Naive thymus-derived CD4-positive, alpha-beta T cell (primary cell): ENCODE measurements at regions not wholly inside any gene's neighbourhood (a gene's known extent, or its start where the extent isn't known, plus 50 kb on each side); places are given as distances from the start of the nearest gene placed in this dataset.
"Not testable (repeated sequence)": the region's sequence is repeated elsewhere in the genome, so short reads cannot be mapped to it uniquely, and the experiment has no call there.

Experiments used
- ATAC-seq: fragments of 150-1000 bp; cut with Tn5 transposase; 2 replicates; pipeline ENCODE4 v1.10.0; 2021; ENCODE audit warnings: mild to moderate bottlenecking, moderate library complexity
- CTCF ChIA-PET: fragments of 350-600 bp; sonication (Branson Sonifier 250); formaldehyde crosslinking; loops from one replicate; lab custom pipeline; 2021; ENCODE audit warnings: antibody characterized with exemption; lab: Charles Lee
- POLR2A ChIA-PET: fragments of 350-600 bp; sonication (Branson Sonifier 250); formaldehyde crosslinking; loops from one replicate; lab custom pipeline; 2021; ENCODE audit warnings: antibody characterized with exemption, inconsistent platforms; lab: Charles Lee
- DNase-seq, 9 donors: peaks; one replicate each; pipeline versions ENCODE4 v3.0.0 to v3.0.0-alpha.2; 2020 to 2022; ENCODE audit warnings: mixed read lengths in 1 of 9
- H3K27ac ChIP-seq: one replicate; pipeline ENCODE4 v1.7.0; 2013; ENCODE audit warnings: mild to moderate bottlenecking, low read depth, low read length, moderate library complexity
- H3K27me3 ChIP-seq, 2 donors: one replicate each; pipeline ENCODE4 v1.7.0; 2013; ENCODE audit warnings: low read length in 2 of 2, mild to moderate bottlenecking in 2 of 2, moderate library complexity in 2 of 2; ENCODE audit not compliant: control insufficient read depth in 2 of 2, insufficient read depth in 2 of 2
- H3K36me3 ChIP-seq, 3 experiments: 1 replicate in 2 of 3; 2 replicates in 1 of 3; pipeline ENCODE4 v1.7.0; 2013; ENCODE audit warnings: low read length in 3 of 3, mild to moderate bottlenecking in 3 of 3, moderate library complexity in 1 of 3; ENCODE audit not compliant: insufficient read depth in 3 of 3, control insufficient read depth in 2 of 3
- H3K4me1 ChIP-seq, 2 donors: one replicate each; pipeline ENCODE4 v1.7.0; 2013; ENCODE audit warnings: low read length in 2 of 2, mild to moderate bottlenecking in 2 of 2, moderate library complexity in 1 of 2; ENCODE audit not compliant: control insufficient read depth in 2 of 2, insufficient read depth in 2 of 2
- H3K4me3 ChIP-seq: 2 replicates; pipeline ENCODE4 v1.7.0; 2013; ENCODE audit warnings: mild to moderate bottlenecking, low read length
- H3K9me3 ChIP-seq, 3 experiments: 1 replicate in 2 of 3; 2 replicates in 1 of 3; pipeline ENCODE4 v1.7.0; 2013; ENCODE audit warnings: low read length in 3 of 3; ENCODE audit not compliant: control insufficient read depth in 2 of 3
- H3K27ac Mint-ChIP-seq, 9 donors: one replicate each; pipeline ENCODE4 v1.8.0; 2020 to 2022; ENCODE audit warnings: mixed read lengths in 9 of 9, mild to moderate bottlenecking in 8 of 9, moderate library complexity in 5 of 9, inconsistent platforms in 2 of 9
- H3K27me3 Mint-ChIP-seq, 5 donors: one replicate each; pipeline ENCODE4 v1.8.0; 2021 to 2022; ENCODE audit warnings: mixed read lengths in 5 of 5, mild to moderate bottlenecking in 1 of 5
- H3K36me3 Mint-ChIP-seq, 5 donors: one replicate each; pipeline ENCODE4 v1.8.0; 2020 to 2022; ENCODE audit warnings: mixed read lengths in 5 of 5, mild to moderate bottlenecking in 3 of 5, inconsistent platforms in 1 of 5
- H3K4me1 Mint-ChIP-seq, 7 donors: one replicate each; pipeline ENCODE4 v1.8.0; 2020 to 2022; ENCODE audit warnings: mixed read lengths in 7 of 7, mild to moderate bottlenecking in 3 of 7, inconsistent platforms in 1 of 7
- H3K4me3 Mint-ChIP-seq, 10 donors: one replicate each; pipeline ENCODE4 v1.8.0; 2020 to 2022; ENCODE audit warnings: mild to moderate bottlenecking in 10 of 10, mixed read lengths in 10 of 10, moderate library complexity in 6 of 10, inconsistent platforms in 2 of 10
- H3K9me3 Mint-ChIP-seq, 11 donors: one replicate each; pipeline ENCODE4 v1.8.0; 2020 to 2022; ENCODE audit warnings: mixed read lengths in 11 of 11, mild to moderate bottlenecking in 4 of 11, inconsistent platforms in 1 of 11, moderate library complexity in 1 of 11
- intact Hi-C, 2 donors: fragments of 100-400 bp; cut with micrococcal nuclease; formaldehyde crosslinking; loops; one replicate each; pipeline ENCODE4 v1.15.1; 2023

DNA sequence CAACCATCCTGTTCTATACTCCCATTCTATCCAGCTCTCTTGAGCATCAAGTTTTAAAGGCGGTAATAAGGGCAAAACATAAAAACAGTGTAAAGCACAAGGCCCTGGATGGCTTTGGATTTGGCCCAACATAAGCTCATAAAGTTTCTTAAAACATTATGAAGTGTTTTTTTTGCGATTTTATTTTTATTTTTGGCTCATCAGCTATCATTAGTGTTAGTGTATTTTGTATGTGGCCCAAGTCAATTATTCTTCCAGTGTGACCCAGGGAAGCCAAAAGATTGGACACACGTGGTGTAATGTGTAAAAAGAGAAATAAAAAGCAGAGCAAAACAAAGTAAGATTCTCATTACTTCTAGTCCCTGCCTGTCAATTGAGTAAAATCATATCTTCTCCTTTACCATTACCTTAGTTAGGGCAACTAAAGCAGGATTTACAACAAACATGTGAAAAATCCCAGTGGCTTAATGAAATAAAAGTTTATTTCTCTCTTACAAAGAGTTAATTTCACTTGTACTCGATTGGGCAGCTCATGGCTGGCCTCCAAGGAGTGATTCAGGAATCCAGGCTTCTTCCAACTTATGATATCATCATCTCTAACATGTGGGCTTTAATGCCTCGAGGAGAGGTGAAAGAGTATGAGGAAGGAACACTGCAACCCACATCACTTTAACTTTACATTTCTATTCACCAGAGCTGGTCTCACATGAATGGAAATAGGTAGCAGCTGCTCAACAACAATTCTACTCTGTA, 725.2 kb upstream of the SLITRK1 start:
- H3K9me3 ChIP-seq = no peaks in the 10 kb centered on the region
- intact Hi-C loops = no loop called here
- peaks cover 0 to 15% (median 2%) of the 10 kb centered on the region in 11 donors for H3K9me3 Mint-ChIP-seq
- H3K36me3 ChIP-seq = no peaks in the 10 kb centered on the region
- no peaks in the 10 kb centered on the region for H3K4me1 Mint-ChIP-seq
- H3K27me3 Mint-ChIP-seq = no peaks in the 10 kb centered on the region
- H3K4me1 ChIP-seq = no peaks in the 10 kb centered on the region
- no peak overlapping the region for H3K4me3 Mint-ChIP-seq
- POLR2A ChIA-PET = no interaction called here
- no peak for DNase-seq
- H3K4me3 ChIP-seq = no peak overlapping the region
- CTCF ChIA-PET = no interaction called here
- no peak overlapping the region for H3K27ac ChIP-seq
- H3K27ac Mint-ChIP-seq = no peak overlapping the region
- ATAC-seq = no peak
- H3K27me3 ChIP-seq = no peaks in the 10 kb centered on the region
- no peaks in the 10 kb centered on the region for H3K36me3 Mint-ChIP-seq

DNA sequence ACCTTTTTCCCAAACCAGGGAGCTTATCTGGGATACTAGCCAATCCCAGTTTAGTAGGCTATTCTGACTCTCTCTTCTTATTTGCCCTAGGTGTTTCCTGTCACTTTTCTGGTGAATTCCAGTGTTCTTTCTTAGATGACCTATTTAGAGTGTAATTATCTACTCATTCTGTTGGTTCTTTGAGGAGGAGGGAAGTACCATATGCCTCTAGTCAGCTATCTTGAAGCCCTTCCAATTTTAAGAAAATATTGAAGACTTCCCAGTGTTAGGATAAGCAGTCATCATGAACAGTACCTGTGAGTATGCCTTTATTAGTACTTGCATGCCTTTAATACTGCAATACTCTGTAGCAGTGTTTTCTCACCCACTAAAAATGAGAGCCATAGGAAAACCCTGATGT, 724.3 kb upstream of the SLITRK1 start:
- H3K36me3 ChIP-seq = no peaks in the 10 kb centered on the region
- intact Hi-C loops = no loop called here
- no peaks in the 10 kb centered on the region for H3K9me3 ChIP-seq
- H3K36me3 Mint-ChIP-seq = no peaks in the 10 kb centered on the region
- H3K27ac Mint-ChIP-seq = no peak overlapping the region
- ATAC-seq (no peak), DNase-seq (no peak)
- H3K4me3 ChIP-seq = no peak overlapping the region
- POLR2A ChIA-PET = no interaction called here
- no peak overlapping the region for H3K4me3 Mint-ChIP-seq
- CTCF ChIA-PET = no interaction called here
- H3K27me3 ChIP-seq = no peaks in the 10 kb centered on the region
- peaks cover 0 to 18% (median 2%) of the 10 kb centered on the region in 11 donors for H3K9me3 Mint-ChIP-seq
- no peak overlapping the region for H3K27ac ChIP-seq
- no peaks in the 10 kb centered on the region for H3K4me1 Mint-ChIP-seq
- H3K27me3 Mint-ChIP-seq = no peaks in the 10 kb centered on the region
- no peaks in the 10 kb centered on the region for H3K4me1 ChIP-seq

DNA sequence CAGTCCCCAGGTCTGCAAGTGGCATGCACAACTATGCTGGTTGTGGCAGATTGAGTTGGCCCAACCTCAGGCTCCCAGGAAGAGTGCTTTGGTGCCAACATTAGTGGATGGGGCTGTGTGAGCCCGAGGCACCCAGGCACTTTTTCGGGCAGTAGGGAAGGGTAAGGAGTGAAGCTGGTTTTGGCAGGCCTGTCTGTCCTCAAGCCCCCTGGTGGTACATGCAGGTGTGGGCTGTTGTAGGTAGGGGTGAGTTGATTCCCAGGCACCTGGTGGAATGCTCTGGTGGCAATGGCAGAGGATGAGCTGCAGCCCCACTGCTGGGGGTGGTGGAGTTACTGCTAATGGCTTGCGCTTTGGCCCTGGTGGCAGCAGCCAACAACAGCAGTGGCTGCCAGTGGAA, 723.7 kb upstream of the SLITRK1 start:
- Mint-ChIP-seq H3K27me3 (no peaks in the 10 kb centered on the region), H3K27ac (no peak overlapping the region), H3K4me3 (no peak overlapping the region), H3K36me3 (no peaks in the 10 kb centered on the region), H3K9me3 (peaks cover 0 to 18% (median 2%) of the 10 kb centered on the region in 11 donors), H3K4me1 (no peaks in the 10 kb centered on the region)
- no peak overlapping the region for H3K4me3 ChIP-seq
- no peak for ATAC-seq
- H3K9me3 ChIP-seq = no peaks in the 10 kb centered on the region
- ChIA-PET CTCF (no interaction called here), POLR2A (no interaction called here)
- intact Hi-C loops = no loop called here
- no peaks in the 10 kb centered on the region for H3K36me3 ChIP-seq
- no peaks in the 10 kb centered on the region for H3K27me3 ChIP-seq
- H3K27ac ChIP-seq = no peak overlapping the region
- no peak for DNase-seq
- H3K4me1 ChIP-seq = no peaks in the 10 kb centered on the region

- Histone ChIP-seq H3K9me3 (no peaks in the 10 kb centered on the region), H3K4me1 (no peaks in the 10 kb centered on the region), H3K4me3 (no peak overlapping the region), H3K36me3 (no peaks in the 10 kb centered on the region), H3K27ac (no peak overlapping the region), H3K27me3 (no peaks in the 10 kb centered on the region)
- no peaks in the 10 kb centered on the region for H3K4me1 Mint-ChIP-seq
- DNase-seq (no peak), ATAC-seq (no peak)
- no peaks in the 10 kb centered on the region for H3K27me3 Mint-ChIP-seq
- H3K27ac Mint-ChIP-seq = no peak overlapping the region
- peaks cover 0 to 8% (median 0%) of the 10 kb centered on the region in 11 donors for H3K9me3 Mint-ChIP-seq
- H3K4me3 Mint-ChIP-seq = no peak overlapping the region
- intact Hi-C loops = no loop called here
- ChIA-PET POLR2A (no interaction called here), CTCF (no interaction called here)
- no peaks in the 10 kb centered on the region for H3K36me3 Mint-ChIP-seq
Observed at GRCh38 chr13:84591444-84591843, 709.2 kb upstream of the SLITRK1 start.

GRCh38 chr13:84590663-84591062, 708.4 kb upstream of the SLITRK1 start:
- H3K27ac ChIP-seq = no peak overlapping the region
- no peaks in the 10 kb centered on the region for H3K4me1 ChIP-seq
- H3K9me3 ChIP-seq = no peaks in the 10 kb centered on the region
- Mint-ChIP-seq H3K4me1 (no peaks in the 10 kb centered on the region), H3K9me3 (peaks cover 0 to 4% (median 0%) of the 10 kb centered on the region in 11 donors), H3K27ac (no peak overlapping the region), H3K36me3 (no peaks in the 10 kb centered on the region), H3K4me3 (no peak overlapping the region), H3K27me3 (no peaks in the 10 kb centered on the region)
- H3K4me3 ChIP-seq = no peak overlapping the region
- CTCF ChIA-PET = no interaction called here
- intact Hi-C loops = no loop called here
- no peaks in the 10 kb centered on the region for H3K27me3 ChIP-seq
- POLR2A ChIA-PET = no interaction called here
- no peaks in the 10 kb centered on the region for H3K36me3 ChIP-seq
- DNase-seq (no peak), ATAC-seq (no peak)

- H3K36me3 ChIP-seq = no peaks in the 10 kb centered on the region
Observed at GRCh38 chr13:84588023-84588422, 705.7 kb upstream of the SLITRK1 start.

GRCh38 chr13:84579901-84580300, 697.6 kb upstream of the SLITRK1 start:
- H3K9me3 ChIP-seq, H3K4me3 Mint-ChIP-seq, H3K36me3 ChIP-seq, DNase-seq, ATAC-seq, H3K36me3 Mint-ChIP-seq, H3K4me1 ChIP-seq, intact Hi-C loops, POLR2A ChIA-PET, H3K27me3 Mint-ChIP-seq, H3K27ac Mint-ChIP-seq, H3K27ac ChIP-seq, CTCF ChIA-PET, H3K4me1 Mint-ChIP-seq, H3K4me3 ChIP-seq, H3K27me3 ChIP-seq: not testable (repeated sequence)
- H3K9me3 Mint-ChIP-seq = peaks cover 0 to 18% (median 0%) of the 10 kb centered on the region in 11 donors

More at GRCh38 chr13:84588023-84588422, 705.7 kb upstream of the SLITRK1 start:
- H3K9me3 Mint-ChIP-seq = peaks cover 0 to 4% (median 0%) of the 10 kb centered on the region in 11 donors
- intact Hi-C loops = no loop called here
- no peak overlapping the region for H3K27ac ChIP-seq
- H3K4me1 ChIP-seq = no peaks in the 10 kb centered on the region
- ChIA-PET POLR2A (no interaction called here), CTCF (no interaction called here)
- DNase-seq (no peak), ATAC-seq (no peak)
- H3K4me3 Mint-ChIP-seq = no peak overlapping the region
- no peaks in the 10 kb centered on the region for H3K27me3 ChIP-seq
- H3K4me3 ChIP-seq = no peak overlapping the region
- H3K27me3 Mint-ChIP-seq = no peaks in the 10 kb centered on the region
- no peak overlapping the region for H3K27ac Mint-ChIP-seq
- H3K4me1 Mint-ChIP-seq = no peaks in the 10 kb centered on the region
- no peaks in the 10 kb centered on the region for H3K36me3 Mint-ChIP-seq
- no peaks in the 10 kb centered on the region for H3K9me3 ChIP-seq
